ENCODE measurements at regions not wholly inside any gene's neighbourhood (a gene's known extent, or its start where the extent isn't known, plus 50 kb on each side); places are given as distances from the start of the nearest gene placed in this dataset.

GRCh38 chr16:50887500-50888298 is 145.8 kb downstream of the CYLD start:
- POLR2A ChIA-PET = no interaction called here
- Histone ChIP-seq H4K20me1 (replicated peaks; ENCODE audit: control insufficient read depth, extremely low read depth, insufficient read depth, low read length) (no peaks in the 10 kb centered on the region), H2AFZ (ENCODE audit: low read depth, low read length) (no peak overlapping the region), H3K9me1 (replicated peaks; ENCODE audit: control insufficient read depth, extremely low read depth, insufficient read depth, low read length) (no peaks in the 10 kb centered on the region), H3K4me1 (ENCODE audit: control insufficient read depth, extremely low read depth, insufficient read depth, low read length) (no peaks in the 10 kb centered on the region), H3K36me3 (ENCODE audit: control insufficient read depth in 2 of 2, extremely low read depth in 1 of 2, insufficient read depth in 2 of 2, low read length in 2 of 2) (no peaks in the 10 kb centered on the region), H3K27ac (ENCODE audit: insufficient read depth, low read depth, low read length) (no peak overlapping the region), H3K4me2 (ENCODE audit: insufficient read depth, low read length) (no peak overlapping the region), H3K27me3 (ENCODE audit: control insufficient read depth in 2 of 2, insufficient read depth in 2 of 2, low read length in 2 of 2) (no peaks in the 10 kb centered on the region), H3K9ac (replicated peaks; ENCODE audit: extremely low read depth, insufficient read depth, low read length) (no peak overlapping the region), H3K4me3 (replicated peaks in 1 of 3; ENCODE audit: insufficient read depth in 1 of 3, low read depth in 1 of 3, low read length in 3 of 3) (no peak overlapping the region), H3K79me2 (ENCODE audit: control insufficient read depth, insufficient read depth, low read length) (no peaks in the 10 kb centered on the region), H3K9me3 (replicated peaks; ENCODE audit: control insufficient read depth, insufficient read depth, low read length) (peaks cover 3% of the 10 kb centered on the region)
- DNase-seq (ENCODE audit: low read depth, low spot score) (no peak), FAIRE-seq (no peak)
- dilution Hi-C loops (cut with MboI; ENCODE audit: extremely low pct_ligation_motif_present, low sequenced_read_pairs) (no loop called here), intact Hi-C loops (cut with micrococcal nuclease) (no loop called here)
- no peak for TF ChIP-seq CTCF (IDR thresholded peaks at IDR 0.05; ENCODE audit: extremely low read depth in 1 of 2, insufficient read depth in 1 of 2, low read depth in 1 of 2, low read length in 2 of 2)
- TF ChIP-seq MYC (IDR thresholded peaks at IDR 0.05; ENCODE audit: low read depth, low read length) = no peak
- TF ChIP-seq FOS (IDR thresholded peaks at IDR 0.05; ENCODE audit: borderline replicate concordance, insufficient read depth, low read length) = no peak
- TF ChIP-seq, protein P1, sequence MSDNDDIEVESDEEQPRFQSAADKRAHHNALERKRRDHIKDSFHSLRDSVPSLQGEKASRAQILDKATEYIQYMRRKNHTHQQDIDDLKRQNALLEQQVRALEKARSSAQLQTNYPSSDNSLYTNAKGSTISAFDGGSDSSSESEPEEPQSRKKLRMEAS (IDR thresholded peaks at IDR 0.05; ENCODE audit: insufficient read depth, insufficient read length) = no peak
- no peak for TF ChIP-seq POLR2AphosphoS5 (IDR thresholded peaks at IDR 0.05; ENCODE audit: insufficient read depth, low read depth, low read length)
- TF ChIP-seq EZH2 (IDR thresholded peaks at IDR 0.05; ENCODE audit: borderline replicate concordance, low read depth, low read length, severe bottlenecking) = no peak
- no peak for TF ChIP-seq JUN (IDR thresholded peaks at IDR 0.05; ENCODE audit: borderline replicate concordance, insufficient read depth, insufficient read length, low read depth)
- no peak for TF ChIP-seq GATA2 (IDR thresholded peaks at IDR 0.05; ENCODE audit: insufficient read depth, insufficient read length, low read depth, low read length)
- no peak for TF ChIP-seq POLR2A (IDR thresholded peaks at IDR 0.05; ENCODE audit: low read depth, low read length)
- CTCF ChIA-PET = no interaction called here
- BruUV-seq (replicated peaks) = no TSS peak

All from endothelial cell of umbilical vein (primary cell).